ENCODE measurements at regions not wholly inside any gene's neighbourhood (a gene's known extent, or its start where the extent isn't known, plus 50 kb on each side); places are given as distances from the start of the nearest gene placed in this dataset. TPM values are rescaled to one million over a fixed set of nuclear protein-coding genes. Genes with fewer than 3 reads are reported as not detected.

DNA sequence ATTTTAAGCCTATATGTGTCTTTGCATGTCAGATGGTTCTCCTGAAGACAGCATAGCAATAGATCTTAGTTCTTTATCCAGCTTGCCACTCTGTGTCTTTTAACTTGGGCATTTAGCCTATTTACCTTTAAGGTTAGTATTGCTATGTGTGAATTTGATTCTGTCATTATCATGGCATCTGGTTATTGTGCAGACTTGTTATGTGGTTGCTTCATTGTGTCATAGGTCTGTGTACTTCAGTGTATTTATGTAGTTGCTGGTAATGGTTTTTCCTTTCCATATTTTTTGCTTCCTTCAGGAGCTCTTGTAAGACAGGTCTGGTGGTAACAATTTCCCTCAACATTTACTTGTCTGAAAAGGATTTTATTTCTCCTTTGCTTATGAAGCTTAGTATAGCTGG lies 1443.5 kb downstream of the FAM133A start:
- Mint-ChIP-seq H3K36me3 (ENCODE audit: low read depth) (no peaks in the 10 kb centered on the region), H3K27me3 (ENCODE audit: low read depth) (no peaks in the 10 kb centered on the region), H3K4me1 (ENCODE audit: low read depth) (no peaks in the 10 kb centered on the region), H3K4me3 (no peak overlapping the region), H3K27ac (no peak overlapping the region), H3K9me3 (peaks cover 3% of the 10 kb centered on the region)
- DNase-seq = no peak
- CTCF ChIA-PET = interaction anchor here (0.6 kb wide), 1 partner anchor 720 kb away, joined by 6 read pairs; no protein-coding TSS in a partner anchor
- intact Hi-C loops (cut with micrococcal nuclease) = no loop called here

DNA sequence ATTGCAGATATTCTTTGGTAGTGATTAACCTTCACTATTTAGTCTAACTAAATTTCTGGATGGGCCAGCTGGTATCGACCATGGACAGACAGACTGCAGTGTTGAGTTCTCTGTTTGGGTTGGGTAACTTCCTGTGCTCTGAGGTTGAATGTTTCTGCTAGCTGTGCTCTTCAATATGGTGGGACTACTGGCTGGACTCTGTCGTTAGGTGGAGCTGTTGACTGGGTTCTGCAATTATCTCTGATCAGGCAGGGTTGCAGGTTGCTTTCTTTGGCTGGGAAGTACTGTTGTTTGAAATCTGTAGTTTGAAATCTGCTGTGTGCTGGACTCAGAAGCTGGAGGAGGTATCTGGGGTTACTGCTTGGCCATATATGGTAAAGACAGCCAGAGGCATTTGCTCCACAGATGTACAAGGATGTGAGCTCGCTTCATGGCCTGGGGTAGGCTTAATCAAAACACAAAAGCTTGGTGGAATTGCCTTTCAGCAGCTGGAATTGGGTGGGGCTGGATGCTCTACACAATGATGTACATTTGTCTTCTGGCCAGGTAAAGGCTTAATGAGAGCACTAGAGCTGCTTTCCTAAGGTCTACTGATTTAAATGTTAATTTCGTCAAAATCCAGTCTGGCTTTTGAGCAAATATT lies 1472.0 kb downstream of the FAM133A start:
- intact Hi-C loops (cut with micrococcal nuclease) = no loop called here
- DNase-seq = no peak
- Mint-ChIP-seq H3K4me1 (ENCODE audit: low read depth) (no peaks in the 10 kb centered on the region), H3K4me3 (no peak overlapping the region), H3K9me3 (peaks cover 5% of the 10 kb centered on the region), H3K27ac (no peak overlapping the region), H3K27me3 (ENCODE audit: low read depth) (no peaks in the 10 kb centered on the region), H3K36me3 (ENCODE audit: low read depth) (no peaks in the 10 kb centered on the region)
- CTCF ChIA-PET = no interaction called here

DNA sequence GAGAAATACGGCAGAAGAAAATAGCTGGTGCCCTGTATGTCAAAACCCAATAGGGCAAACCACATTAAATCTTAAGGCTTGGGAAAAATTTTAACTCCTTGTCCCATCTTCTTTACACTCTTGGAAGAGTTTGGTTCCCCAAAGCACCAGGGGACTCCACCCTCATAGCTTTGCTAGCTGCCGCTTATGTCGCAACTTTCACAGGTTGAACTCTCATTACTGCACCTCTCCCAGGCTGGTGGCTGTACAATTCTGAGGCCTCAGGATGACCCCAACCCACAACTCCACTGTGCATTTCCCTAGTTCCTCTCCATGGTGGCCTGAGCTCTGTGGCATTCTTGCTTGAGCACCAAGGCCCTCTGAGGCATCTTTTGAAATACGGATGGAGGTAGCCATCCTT lies 1478.8 kb downstream of the FAM133A start:
- no peaks in the 10 kb centered on the region for H3K36me3 Mint-ChIP-seq (ENCODE audit: low read depth)
- no peak overlapping the region for H3K27ac Mint-ChIP-seq
- intact Hi-C loops (cut with micrococcal nuclease) = no loop called here
- H3K27me3 Mint-ChIP-seq (ENCODE audit: low read depth) = no peaks in the 10 kb centered on the region
- CTCF ChIA-PET = no interaction called here
- no peak for DNase-seq
- H3K4me1 Mint-ChIP-seq (ENCODE audit: low read depth) = no peaks in the 10 kb centered on the region
- peaks cover 3% of the 10 kb centered on the region for H3K9me3 Mint-ChIP-seq
- no peak overlapping the region for H3K4me3 Mint-ChIP-seq

DNA sequence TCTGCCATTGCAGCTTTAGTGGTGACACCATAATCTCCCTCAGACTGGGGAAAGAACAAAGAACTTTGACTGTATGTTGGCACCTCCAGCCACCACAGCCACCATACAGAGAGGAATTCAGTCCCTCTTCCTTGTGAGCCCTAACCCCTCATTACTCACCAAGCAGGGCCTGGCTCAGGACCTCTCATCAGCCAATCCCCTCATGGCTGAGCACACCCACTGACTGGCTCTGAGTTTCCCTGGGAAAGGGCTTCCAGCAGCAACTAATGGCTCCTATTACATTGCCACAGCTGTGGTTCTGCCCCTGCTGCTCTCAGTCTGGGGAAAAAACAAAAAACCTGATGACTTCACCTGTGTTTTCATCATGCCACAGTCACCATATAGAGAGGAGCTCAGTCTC lies 1482.6 kb downstream of the FAM133A start:
- Mint-ChIP-seq H3K27ac (no peak overlapping the region), H3K27me3 (ENCODE audit: low read depth) (no peaks in the 10 kb centered on the region), H3K4me1 (ENCODE audit: low read depth) (no peaks in the 10 kb centered on the region), H3K36me3 (ENCODE audit: low read depth) (no peaks in the 10 kb centered on the region), H3K9me3 (peaks cover 2% of the 10 kb centered on the region), H3K4me3 (no peak overlapping the region)
- CTCF ChIA-PET = no interaction called here
- DNase-seq = no peak
- intact Hi-C loops (cut with micrococcal nuclease) = no loop called here

Small RNA genes lying in the stretch of these regions (microRNA-seq; reads per million reads assigned to microRNA genes)
- not detected for gene MIR548M (ENCODE audit: borderline microRNAs expressed, borderline replicate concordance)
